Skeletal muscle cell (primary cell): ENCODE measurements at regions not wholly inside any gene's neighbourhood (a gene's known extent, or its start where the extent isn't known, plus 50 kb on each side); places are given as distances from the start of the nearest gene placed in this dataset.

Source experiments
- DNase-seq: peaks from one replicate; pipeline ENCODE4 v3.0.0-alpha.2; 2010; ENCODE audit warnings: low read depth
- H3K4me3 ChIP-seq: 2 replicates; pipeline ENCODE4 v1.5.1; 2011; ENCODE audit warnings: low read depth, mild to moderate bottlenecking, control low read depth, low read length, moderate library complexity

DNA sequence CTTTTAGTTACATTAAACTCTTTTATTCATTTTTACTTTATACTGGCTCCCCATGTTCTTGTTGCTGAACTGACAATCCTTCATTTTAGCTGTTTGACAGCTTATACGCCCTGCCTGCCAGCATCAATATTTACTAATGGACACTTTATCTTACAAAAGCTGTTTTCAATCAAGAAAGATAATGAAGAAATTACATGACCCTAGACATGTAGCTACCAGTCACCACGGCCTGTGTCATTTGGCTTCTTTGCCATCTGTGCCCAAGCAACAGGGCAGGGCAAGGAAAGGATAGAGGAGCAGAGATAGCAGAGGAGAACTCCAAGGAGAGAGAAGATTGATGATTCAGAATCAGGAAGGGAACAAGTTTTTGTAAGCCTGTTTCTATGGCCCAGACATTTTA lies 647.3 kb downstream of the BRINP1 start:
- no peak for DNase-seq
- no peak overlapping the region for H3K4me3 ChIP-seq

- H3K4me3 ChIP-seq, result no peak overlapping the region
- DNase-seq, result no peak
Observed at GRCh38 chr9:118729981-118730380, 639.3 kb downstream of the BRINP1 start.

DNA sequence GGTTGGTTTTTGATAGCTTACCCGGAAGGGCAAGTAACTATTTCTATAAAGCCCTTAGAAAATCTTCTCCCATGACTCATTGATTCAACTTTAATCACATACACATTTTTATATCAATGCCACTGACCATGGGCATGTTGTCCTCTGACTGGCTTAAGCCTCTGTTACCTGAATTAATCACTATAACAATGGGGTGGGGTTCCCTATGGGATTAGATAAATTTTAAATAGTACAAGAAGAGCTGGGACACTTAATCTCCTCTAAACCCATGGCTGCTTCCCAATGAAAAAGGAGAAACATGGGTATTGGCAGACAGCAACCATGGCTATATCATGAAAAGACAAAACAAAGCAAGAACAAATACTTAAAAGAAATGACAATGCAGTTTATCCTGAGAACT lies 636.2 kb downstream of the BRINP1 start:
- DNase-seq, result no peak
- H3K4me3 ChIP-seq, result no peak overlapping the region

GRCh38 chr9:118734696-118735095 lies 634.5 kb downstream of the BRINP1 start:
- no peak overlapping the region for H3K4me3 ChIP-seq
- DNase-seq, result no peak

GRCh38 chr9:118736406-118736805 lies 632.8 kb downstream of the BRINP1 start:
- no peak overlapping the region for H3K4me3 ChIP-seq

GRCh38 chr9:118751077-118751847 lies 618.0 kb downstream of the BRINP1 start:
- no peak overlapping the region for H3K4me3 ChIP-seq
- no peak for DNase-seq

More at GRCh38 chr9:118736406-118736805, 632.8 kb downstream of the BRINP1 start:
- DNase-seq, result no peak

DNA sequence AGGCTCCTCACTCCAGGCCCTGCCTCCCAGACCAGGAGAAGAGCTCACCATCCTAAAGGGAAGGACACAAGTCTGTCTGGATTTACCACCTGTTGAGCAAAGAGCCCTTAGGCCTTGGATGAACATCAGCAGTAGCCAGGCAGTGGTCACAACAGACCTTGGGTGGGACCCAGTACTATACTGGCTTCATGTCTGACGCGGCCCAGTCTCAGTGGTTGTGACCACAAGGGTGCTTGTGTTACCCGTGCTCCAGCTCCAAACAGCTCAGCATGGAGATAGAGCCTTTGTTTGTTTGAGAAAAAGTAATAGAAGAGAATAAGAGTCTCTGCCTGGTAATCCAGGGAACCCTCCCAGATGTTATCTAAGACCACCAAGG lies 617.4 kb downstream of the BRINP1 start:
- H3K4me3 ChIP-seq, result no peak overlapping the region
- no peak for DNase-seq

- DNase-seq, result no peak
- H3K4me3 ChIP-seq, result no peak overlapping the region
Observed at GRCh38 chr9:118761016-118761790, 608.0 kb downstream of the BRINP1 start.

- DNase-seq, result no peak
- no peak overlapping the region for H3K4me3 ChIP-seq
Observed at GRCh38 chr9:118767571-118767970, 601.7 kb downstream of the BRINP1 start.

- DNase-seq, result no peak
- no peak overlapping the region for H3K4me3 ChIP-seq
Observed at GRCh38 chr9:118782790-118783463, 586.3 kb downstream of the BRINP1 start.

- H3K4me3 ChIP-seq, result no peak overlapping the region
- no peak for DNase-seq
Observed at GRCh38 chr9:118784033-118784432, 585.2 kb downstream of the BRINP1 start.

- H3K4me3 ChIP-seq, result no peak overlapping the region
- no peak for DNase-seq
Observed at GRCh38 chr9:118785456-118785855, 583.8 kb downstream of the BRINP1 start.

DNA sequence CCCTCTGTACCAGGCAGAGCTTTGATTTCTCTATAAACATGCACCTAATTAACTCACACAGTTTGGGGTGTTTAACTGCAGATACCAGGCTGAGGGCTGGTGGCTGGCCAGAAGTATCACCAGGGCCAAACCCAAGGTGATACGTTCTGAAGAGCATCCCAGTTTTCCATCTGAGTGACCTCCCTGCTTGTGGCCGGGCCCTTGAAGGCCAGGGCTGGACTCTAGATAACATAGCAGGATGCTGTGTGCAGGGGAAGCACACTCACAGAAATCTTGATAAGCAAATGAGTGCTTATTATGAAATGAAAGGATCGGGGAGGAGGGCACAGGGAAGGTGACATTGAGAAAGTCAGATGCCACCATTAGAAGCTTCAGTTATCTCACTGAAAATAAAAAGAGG lies 582.4 kb downstream of the BRINP1 start:
- no peak overlapping the region for H3K4me3 ChIP-seq
- no peak for DNase-seq

GRCh38 chr9:118809160-118809625 lies 560.0 kb downstream of the BRINP1 start:
- DNase-seq, result no peak
- no peak overlapping the region for H3K4me3 ChIP-seq

GRCh38 chr9:118829334-118829733 lies 539.9 kb downstream of the BRINP1 start:
- DNase-seq, result no peak

GRCh38 chr9:118832371-118832770 lies 536.9 kb downstream of the BRINP1 start:
- DNase-seq, result no peak
- no peak overlapping the region for H3K4me3 ChIP-seq

More at GRCh38 chr9:118829334-118829733, 539.9 kb downstream of the BRINP1 start:
- no peak overlapping the region for H3K4me3 ChIP-seq

DNA sequence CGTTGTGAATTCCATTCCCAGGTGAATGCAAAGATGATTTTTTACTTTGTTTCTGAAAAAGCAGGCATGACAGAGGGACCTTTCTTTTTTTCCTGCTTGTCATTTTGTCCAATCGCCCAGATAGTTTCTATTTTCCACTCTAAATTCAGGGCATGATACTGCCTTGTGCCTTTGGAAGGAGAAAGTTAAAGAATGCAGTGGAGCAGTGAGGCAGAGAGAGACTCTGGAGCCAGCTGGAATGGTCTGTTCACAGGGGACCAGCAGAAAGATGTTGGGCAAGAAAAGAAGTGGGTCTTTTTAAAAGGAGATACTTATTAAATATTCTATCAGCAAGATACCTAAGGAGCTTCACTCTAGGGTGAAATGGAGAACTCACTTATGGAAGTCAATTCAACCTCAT lies 532.3 kb downstream of the BRINP1 start:
- H3K4me3 ChIP-seq, result no peak overlapping the region
- DNase-seq, result no peak

DNA sequence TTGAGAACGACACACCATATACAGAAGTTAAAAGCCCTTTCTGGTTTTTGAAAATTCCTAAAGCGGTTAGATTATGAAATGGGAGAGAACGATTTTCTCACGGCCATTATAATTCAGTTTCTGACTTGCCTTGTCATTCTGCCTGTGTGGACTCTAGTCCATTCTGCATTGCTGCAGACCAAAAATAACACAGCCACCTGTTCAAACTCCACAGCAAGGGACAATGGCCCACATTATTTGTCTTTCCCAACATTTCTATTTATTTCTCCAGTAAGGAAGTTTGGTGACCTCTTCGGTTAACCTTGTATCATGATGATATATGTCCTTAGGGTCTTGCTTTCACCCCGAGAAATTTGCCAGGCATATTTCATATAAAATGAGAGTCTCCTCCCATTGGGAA lies 497.7 kb downstream of the BRINP1 start:
- DNase-seq, result no peak
- H3K4me3 ChIP-seq, result no peak overlapping the region

- H3K4me3 ChIP-seq, result no peak overlapping the region
- no peak for DNase-seq
Observed at GRCh38 chr9:118882684-118883083, 486.6 kb downstream of the BRINP1 start.

- DNase-seq, result no peak
- H3K4me3 ChIP-seq, result no peak overlapping the region
Observed at GRCh38 chr9:118883411-118883810, 485.8 kb downstream of the BRINP1 start.
